H9 (cell line): ENCODE measurements at regions not wholly inside any gene's neighbourhood (a gene's known extent, or its start where the extent isn't known, plus 50 kb on each side); places are given as distances from the start of the nearest gene placed in this dataset.

Experiments
- DNase-seq: peaks from one replicate; pipeline ENCODE4 v3.0.0-alpha.2; 2017
- H2AFZ ChIP-seq: one replicate; pipeline ENCODE4 v1.6.1; 2013; ENCODE audit warnings: mild to moderate bottlenecking, low read length, control low read depth, moderate library complexity
- H2AK5ac ChIP-seq: 2 replicates; pipeline ENCODE4 v1.6.1; 2013; ENCODE audit warnings: low read length, control low read depth, mixed read lengths; ENCODE audit not compliant: insufficient read length
- H2BK120ac ChIP-seq: one replicate; pipeline ENCODE4 v1.6.1; 2013; ENCODE audit warnings: low read depth, mild to moderate bottlenecking, low read length, control low read depth, inconsistent platforms; ENCODE audit not compliant: poor library complexity, severe bottlenecking
- H2BK12ac ChIP-seq: 2 replicates; pipeline ENCODE4 v1.6.1; 2013; ENCODE audit warnings: low read length, control low read depth, mixed read lengths, low read depth; ENCODE audit not compliant: insufficient read length
- H2BK15ac ChIP-seq: 2 replicates; pipeline ENCODE4 v1.6.1; 2013; ENCODE audit warnings: low read depth, low read length, control low read depth
- H2BK20ac ChIP-seq: one replicate; pipeline ENCODE4 v1.6.1; 2013; ENCODE audit warnings: low read depth, mild to moderate bottlenecking, low read length, control low read depth, inconsistent platforms; ENCODE audit not compliant: poor library complexity, severe bottlenecking
- H2BK5ac ChIP-seq: 2 replicates; pipeline ENCODE4 v1.6.1; 2013; ENCODE audit warnings: low read length, control low read depth, mixed read lengths; ENCODE audit not compliant: insufficient read length
- H3K14ac ChIP-seq: 2 replicates; pipeline ENCODE4 v1.6.1; 2013; ENCODE audit warnings: low read length, control low read depth; ENCODE audit not compliant: insufficient read depth
- H3K18ac ChIP-seq: 2 replicates; pipeline ENCODE4 v1.6.1; 2013; ENCODE audit warnings: low read depth, mild to moderate bottlenecking, mixed read lengths, low read length, control low read depth; ENCODE audit not compliant: insufficient read length
- H3K23ac ChIP-seq: 2 replicates; pipeline ENCODE4 v1.6.1; 2013; ENCODE audit warnings: low read length, control low read depth, mixed read lengths, low read depth; ENCODE audit not compliant: insufficient read length
- H3K23me2 ChIP-seq: 2 replicates; pipeline ENCODE4 v1.6.1; 2013; ENCODE audit warnings: low read depth, mild to moderate bottlenecking, mixed read lengths, low read length, control low read depth; ENCODE audit not compliant: insufficient read length, poor library complexity, severe bottlenecking
- H3K27ac ChIP-seq: 2 replicates; pipeline ENCODE4 v1.5.1; 2013; ENCODE audit warnings: low read length, control low read depth, mixed read lengths, low read depth; ENCODE audit not compliant: insufficient read length
- H3K27me3 ChIP-seq: 2 replicates; pipeline ENCODE4 v1.6.1; 2013; ENCODE audit warnings: low read length, control low read depth, inconsistent platforms; ENCODE audit not compliant: insufficient read depth
- H3K4ac ChIP-seq: 2 replicates; pipeline ENCODE4 v1.6.1; 2013; ENCODE audit warnings: low read depth, mild to moderate bottlenecking, control low read depth, inconsistent platforms, low read length, moderate library complexity
- H3K4me1 ChIP-seq: 2 replicates; pipeline ENCODE4 v1.6.1; 2013; ENCODE audit warnings: low read length, control low read depth, inconsistent platforms; ENCODE audit not compliant: insufficient read depth
- H3K4me2 ChIP-seq: 2 replicates; pipeline ENCODE4 v1.6.1; 2013; ENCODE audit warnings: low read length, control low read depth, mixed read lengths; ENCODE audit not compliant: insufficient read length, insufficient read depth
- H3K56ac ChIP-seq: 2 replicates; pipeline ENCODE4 v1.6.1; 2013; ENCODE audit warnings: low read depth, mild to moderate bottlenecking, mixed read lengths, low read length, control low read depth; ENCODE audit not compliant: insufficient read length
- H3K79me1 ChIP-seq: 2 replicates; pipeline ENCODE4 v1.6.1; 2013; ENCODE audit warnings: low read depth, mild to moderate bottlenecking, moderate library complexity, low read length, control low read depth, inconsistent platforms; ENCODE audit not compliant: insufficient read depth, poor library complexity, severe bottlenecking
- H3K79me2 ChIP-seq: 2 replicates; pipeline ENCODE4 v1.6.1; 2013; ENCODE audit warnings: low read length, control low read depth, inconsistent platforms; ENCODE audit not compliant: insufficient read depth
- H3K9ac ChIP-seq: 2 replicates; pipeline ENCODE4 v1.6.1; 2013; ENCODE audit warnings: low read length, control low read depth, mixed read lengths; ENCODE audit not compliant: insufficient read length; ENCODE audit errors: extremely low read depth
- H3K9me3 ChIP-seq: one replicate; pipeline ENCODE4 v1.6.1; 2013; ENCODE audit warnings: low read depth, low read length, inconsistent platforms; ENCODE audit not compliant: control insufficient read depth
- H3T11ph ChIP-seq: one replicate; pipeline ENCODE4 v1.6.1; 2013; ENCODE audit warnings: mild to moderate bottlenecking, low read length, control low read depth, inconsistent platforms
- H4K20me1 ChIP-seq: one replicate; pipeline ENCODE4 v1.6.1; 2013; ENCODE audit not compliant: control insufficient read depth, insufficient read length, insufficient read depth
- H4K5ac ChIP-seq: 2 replicates; pipeline ENCODE4 v1.6.1; 2013; ENCODE audit warnings: low read depth, mild to moderate bottlenecking, mixed read lengths, low read length, control low read depth; ENCODE audit not compliant: insufficient read length
- H4K8ac ChIP-seq: replicated peaks from 2 replicates; pipeline ENCODE4 v1.6.1; 2013; ENCODE audit warnings: low read length, control low read depth, mixed read lengths, low read depth; ENCODE audit not compliant: insufficient read length
- H4K91ac ChIP-seq: 2 replicates; pipeline ENCODE4 v1.6.1; 2013; ENCODE audit warnings: low read depth, mild to moderate bottlenecking, moderate library complexity, mixed read lengths, low read length, control low read depth; ENCODE audit not compliant: insufficient read length
- H3K27ac Mint-ChIP-seq, 3 experiments: 2 replicates in 2 of 3; 3 replicates in 1 of 3; pipeline ENCODE4 v1.8.0; 2020 to 2021; ENCODE audit warnings: mixed read lengths in 3 of 3, mild to moderate bottlenecking in 1 of 3, moderate library complexity in 1 of 3
- H3K27me3 Mint-ChIP-seq: 2 replicates; pipeline ENCODE4 v1.8.0; 2021; ENCODE audit warnings: low read depth, mild to moderate bottlenecking, moderate library complexity, mixed read lengths
- H3K36me3 Mint-ChIP-seq, 3 experiments: 2 replicates in 2 of 3; 3 replicates in 1 of 3; pipeline ENCODE4 v1.8.0; 2020 to 2021; ENCODE audit warnings: low read depth in 3 of 3, mixed read lengths in 3 of 3; ENCODE audit not compliant: insufficient read depth in 1 of 3
- H3K4me1 Mint-ChIP-seq, 2 experiments: 2 replicates each; pipeline ENCODE4 v1.8.0; 2020; ENCODE audit warnings: mixed read lengths in 2 of 2
- H3K4me3 Mint-ChIP-seq, 2 experiments: 2 replicates in 1 of 2; 3 replicates in 1 of 2; pipeline ENCODE4 v1.8.0; 2020 to 2021; ENCODE audit warnings: mild to moderate bottlenecking in 2 of 2, mixed read lengths in 2 of 2, moderate library complexity in 1 of 2
- H3K9me3 Mint-ChIP-seq, 2 experiments: 2 replicates in 1 of 2; 3 replicates in 1 of 2; pipeline ENCODE4 v1.8.0; 2020; ENCODE audit warnings: mild to moderate bottlenecking in 2 of 2, mixed read lengths in 2 of 2, moderate library complexity in 1 of 2
- WGBS: extraction: QIAGEN DNeasy Blood & Tissue Kit; methylation state at CpG from one replicate; pipeline ENCODE4 v1.1.7; 2013; ENCODE audit warnings: missing lambda C conversion rate, low lambda C conversion rate, mixed read lengths; ENCODE audit not compliant: insufficient read length; ENCODE audit errors: extremely low coverage; 5-methylcytosine and 5-hydroxymethylcytosine counted together
- TF ChIP-seq, protein P1 (sequence below): fragments of 200-600 bp; sonication (generic); conservative IDR thresholded peaks from 3 replicates; pipeline ENCODE4 v1.8.0; 2021; ENCODE audit warnings: antibody characterized with exemption, mild to moderate bottlenecking

DNA sequence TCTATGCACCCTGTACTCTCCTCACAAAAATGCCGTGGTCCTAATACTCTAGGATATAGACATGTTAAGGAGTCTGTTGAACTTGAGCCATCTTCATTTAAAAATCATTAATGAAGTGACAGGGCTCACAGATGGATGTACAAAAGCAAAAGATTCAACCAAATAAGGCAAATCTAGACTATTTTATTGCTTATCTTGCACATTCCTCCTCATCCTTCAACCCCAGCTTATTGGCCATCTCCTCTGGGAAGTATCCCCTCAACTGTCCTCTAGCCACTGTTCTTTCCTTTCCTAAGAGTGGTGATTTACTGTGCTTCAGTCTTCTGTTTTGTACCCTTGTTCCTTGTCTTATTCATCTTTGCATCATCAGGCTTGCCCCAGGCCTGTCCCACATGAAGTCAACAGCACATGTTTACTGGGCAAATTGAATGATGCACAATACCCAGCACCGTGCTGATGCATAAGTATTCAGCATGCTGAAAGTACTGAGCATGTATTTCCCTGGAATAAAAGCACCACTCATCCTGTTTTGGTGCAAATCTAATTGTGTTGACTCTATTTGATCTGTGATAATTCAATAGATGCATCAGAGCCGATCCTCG lies 287.3 kb upstream of the CLNK start:
- no peaks in the 10 kb centered on the region for H3K36me3 Mint-ChIP-seq
- Histone ChIP-seq H3K4ac (no peak overlapping the region), H4K8ac (no peak overlapping the region), H2BK12ac (no peak overlapping the region), H3K18ac (no peak overlapping the region), H4K5ac (no peak overlapping the region), H4K20me1 (no peaks in the 10 kb centered on the region), H3K14ac (no peak overlapping the region), H3K79me1 (no peaks in the 10 kb centered on the region), H4K91ac (no peak overlapping the region), H3K9ac (no peak overlapping the region), H3K27me3 (no peaks in the 10 kb centered on the region), H2BK15ac (no peak overlapping the region), H3K79me2 (no peaks in the 10 kb centered on the region), H3K56ac (no peak overlapping the region), H3K27ac (no peak overlapping the region), H3K23me2 (no peaks in the 10 kb centered on the region), H2AK5ac (no peak overlapping the region), H3K23ac (no peak overlapping the region), H2AFZ (no peak overlapping the region), H3K4me1 (peaks cover 4% of the 10 kb centered on the region; the same call in 1 of the 2 replicates), H2BK5ac (no peak overlapping the region), H3K4me2 (no peak overlapping the region), H3K9me3 (no peaks in the 10 kb centered on the region), H3T11ph (no peak overlapping the region), H2BK120ac (no peak overlapping the region), H2BK20ac (no peak overlapping the region)
- TF ChIP-seq, protein P1, sequence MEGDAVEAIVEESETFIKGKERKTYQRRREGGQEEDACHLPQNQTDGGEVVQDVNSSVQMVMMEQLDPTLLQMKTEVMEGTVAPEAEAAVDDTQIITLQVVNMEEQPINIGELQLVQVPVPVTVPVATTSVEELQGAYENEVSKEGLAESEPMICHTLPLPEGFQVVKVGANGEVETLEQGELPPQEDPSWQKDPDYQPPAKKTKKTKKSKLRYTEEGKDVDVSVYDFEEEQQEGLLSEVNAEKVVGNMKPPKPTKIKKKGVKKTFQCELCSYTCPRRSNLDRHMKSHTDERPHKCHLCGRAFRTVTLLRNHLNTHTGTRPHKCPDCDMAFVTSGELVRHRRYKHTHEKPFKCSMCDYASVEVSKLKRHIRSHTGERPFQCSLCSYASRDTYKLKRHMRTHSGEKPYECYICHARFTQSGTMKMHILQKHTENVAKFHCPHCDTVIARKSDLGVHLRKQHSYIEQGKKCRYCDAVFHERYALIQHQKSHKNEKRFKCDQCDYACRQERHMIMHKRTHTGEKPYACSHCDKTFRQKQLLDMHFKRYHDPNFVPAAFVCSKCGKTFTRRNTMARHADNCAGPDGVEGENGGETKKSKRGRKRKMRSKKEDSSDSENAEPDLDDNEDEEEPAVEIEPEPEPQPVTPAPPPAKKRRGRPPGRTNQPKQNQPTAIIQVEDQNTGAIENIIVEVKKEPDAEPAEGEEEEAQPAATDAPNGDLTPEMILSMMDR: no peak
- H3K27ac Mint-ChIP-seq: no peak overlapping the region
- H3K27me3 Mint-ChIP-seq: peaks cover 4% of the 10 kb centered on the region; the same call in 1 of the 2 replicates
- no peak overlapping the region for H3K4me3 Mint-ChIP-seq
- no peaks in the 10 kb centered on the region for H3K9me3 Mint-ChIP-seq
- H3K4me1 Mint-ChIP-seq: peaks cover 0 to 8% of the 10 kb centered on the region in 2 experiments; a peak in 2 of 4 replicates
- no CpG with 5 or more reads among the region's 4 CpGs for WGBS
- DNase-seq: no peak
